Muscle layer of duodenum (tissue), 2 donors: ENCODE measurements at regions not wholly inside any gene's neighbourhood (a gene's known extent, or its start where the extent isn't known, plus 50 kb on each side); places are given as distances from the start of the nearest gene placed in this dataset.
"Not testable (repeated sequence)": the region's sequence is repeated elsewhere in the genome, so short reads cannot be mapped to it uniquely, and the experiment has no call there.

ENCODE experiments used
- H3K27ac ChIP-seq: one replicate; pipeline ENCODE4 v1.7.0; 2013; ENCODE audit warnings: mild to moderate bottlenecking, low read length
- H3K27me3 ChIP-seq: one replicate; pipeline ENCODE4 v1.7.0; 2013; ENCODE audit warnings: low read depth, mild to moderate bottlenecking, control low read depth, low read length
- H3K36me3 ChIP-seq, 2 donors: one replicate each; pipeline ENCODE4 v1.7.0; 2013; ENCODE audit warnings: low read length in 2 of 2, control low read depth in 1 of 2, mild to moderate bottlenecking in 1 of 2; ENCODE audit not compliant: insufficient read depth in 2 of 2, control insufficient read depth in 1 of 2
- H3K4me1 ChIP-seq, 2 donors: one replicate each; pipeline ENCODE4 v1.7.0; 2013; ENCODE audit warnings: low read length in 2 of 2, mild to moderate bottlenecking in 2 of 2, control low read depth in 1 of 2, moderate library complexity in 1 of 2; ENCODE audit not compliant: insufficient read depth in 2 of 2, control insufficient read depth in 1 of 2
- H3K4me3 ChIP-seq, 2 donors: one replicate each; pipeline ENCODE4 v1.7.0; 2013; ENCODE audit warnings: low read length in 2 of 2, low read depth in 1 of 2, mild to moderate bottlenecking in 1 of 2
- H3K9me3 ChIP-seq, 2 donors: one replicate each; pipeline ENCODE4 v1.7.0; 2013; ENCODE audit warnings: low read length in 2 of 2, control low read depth in 1 of 2, mild to moderate bottlenecking in 1 of 2; ENCODE audit not compliant: control insufficient read depth in 1 of 2
- donor health status: healthy.

GRCh38 chr5:7117961-7118360 lies 278.0 kb upstream of the ADCY2 start:
- H3K9me3 ChIP-seq: peaks cover 0 to 12% of the 10 kb centered on the region in 2 donors
- H3K36me3 ChIP-seq: no peaks in the 10 kb centered on the region
- no peak overlapping the region for H3K27ac ChIP-seq
- H3K4me1 ChIP-seq: no peaks in the 10 kb centered on the region
- no peaks in the 10 kb centered on the region for H3K27me3 ChIP-seq
- no peak overlapping the region for H3K4me3 ChIP-seq

DNA sequence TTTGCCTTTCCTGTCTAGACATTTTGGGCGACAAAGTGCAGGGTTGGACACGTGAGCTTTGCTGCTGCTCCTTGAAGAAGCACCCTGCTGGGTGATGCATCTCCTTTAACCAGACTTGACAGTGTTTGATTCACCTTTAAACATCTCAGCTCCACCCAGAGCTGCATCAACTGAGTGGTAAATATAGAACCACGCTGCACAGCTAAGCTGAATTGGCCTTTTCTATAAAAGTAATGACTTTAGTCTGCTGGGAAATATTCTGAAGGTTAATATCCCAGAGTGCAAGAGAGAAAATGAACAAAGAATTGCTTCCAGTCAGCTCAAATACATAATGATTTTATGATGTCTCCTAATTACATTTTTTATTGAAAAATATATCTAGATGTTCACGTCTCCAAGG lies 264.3 kb upstream of the ADCY2 start:
- Histone ChIP-seq H3K9me3 (no peaks in the 10 kb centered on the region), H3K36me3 (no peaks in the 10 kb centered on the region), H3K4me3 (no peak overlapping the region), H3K27me3 (no peaks in the 10 kb centered on the region), H3K27ac (no peak overlapping the region), H3K4me1 (no peaks in the 10 kb centered on the region)

GRCh38 chr5:7146886-7147285 lies 249.1 kb upstream of the ADCY2 start:
- H3K4me3 ChIP-seq: no peak overlapping the region
- no peaks in the 10 kb centered on the region for H3K27me3 ChIP-seq
- no peaks in the 10 kb centered on the region for H3K4me1 ChIP-seq
- H3K36me3 ChIP-seq: no peaks in the 10 kb centered on the region
- H3K9me3 ChIP-seq: no peaks in the 10 kb centered on the region
- H3K27ac ChIP-seq: no peak overlapping the region

DNA sequence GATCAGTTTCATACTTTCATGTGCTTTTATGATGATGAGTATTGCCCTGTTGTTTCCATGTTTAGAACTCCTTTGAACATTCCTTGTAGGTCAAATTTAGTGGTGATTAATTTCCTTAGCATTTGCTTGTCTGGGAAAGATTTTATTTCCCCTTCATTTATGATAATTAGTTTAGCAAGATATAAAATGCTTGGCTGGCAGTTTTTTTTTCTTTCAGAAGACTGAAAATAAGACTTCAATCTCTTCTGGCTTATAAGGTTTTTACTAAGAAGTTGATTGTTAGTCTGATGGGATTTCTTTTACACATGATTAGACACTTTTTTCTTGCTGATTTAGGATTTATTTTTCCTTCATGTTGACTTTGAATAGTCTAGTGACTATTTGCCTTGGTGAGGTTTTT lies 238.9 kb upstream of the ADCY2 start:
- H3K27me3 ChIP-seq: no peaks in the 10 kb centered on the region
- H3K36me3 ChIP-seq: no peaks in the 10 kb centered on the region
- no peak overlapping the region for H3K4me3 ChIP-seq
- H3K4me1 ChIP-seq: no peaks in the 10 kb centered on the region
- peaks cover 0 to 24% of the 10 kb centered on the region in 2 donors for H3K9me3 ChIP-seq
- H3K27ac ChIP-seq: no peak overlapping the region

GRCh38 chr5:7169240-7169878 lies 226.6 kb upstream of the ADCY2 start:
- H3K9me3 ChIP-seq: peaks cover 0 to 4% of the 10 kb centered on the region in 2 donors
- no peaks in the 10 kb centered on the region for H3K27me3 ChIP-seq
- H3K4me1 ChIP-seq: no peaks in the 10 kb centered on the region
- H3K27ac ChIP-seq: no peak overlapping the region
- no peaks in the 10 kb centered on the region for H3K36me3 ChIP-seq
- H3K4me3 ChIP-seq: no peak overlapping the region

DNA sequence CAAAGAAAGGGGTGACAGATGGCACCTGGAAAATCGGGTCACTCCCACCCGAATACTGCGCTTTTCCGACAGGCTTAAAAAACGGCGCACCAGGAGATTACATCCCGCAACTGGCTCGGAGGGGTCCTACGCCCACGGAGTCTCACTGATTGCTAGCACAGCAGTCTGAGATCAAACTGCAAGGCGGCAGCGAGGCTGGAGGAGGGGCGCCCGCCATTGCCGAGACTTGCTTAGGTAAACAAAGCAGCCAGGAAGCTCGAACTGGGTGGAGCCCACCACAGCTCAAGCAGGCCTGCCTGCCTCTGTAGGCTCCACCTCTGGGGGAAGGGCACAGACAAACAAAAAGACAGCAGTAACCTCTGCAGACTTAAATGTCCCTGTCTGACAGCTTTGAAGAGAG lies 225.2 kb upstream of the ADCY2 start:
- H3K4me3 ChIP-seq, H3K27ac ChIP-seq, H3K9me3 ChIP-seq, H3K36me3 ChIP-seq, H3K4me1 ChIP-seq, H3K27me3 ChIP-seq: not testable (repeated sequence)

DNA sequence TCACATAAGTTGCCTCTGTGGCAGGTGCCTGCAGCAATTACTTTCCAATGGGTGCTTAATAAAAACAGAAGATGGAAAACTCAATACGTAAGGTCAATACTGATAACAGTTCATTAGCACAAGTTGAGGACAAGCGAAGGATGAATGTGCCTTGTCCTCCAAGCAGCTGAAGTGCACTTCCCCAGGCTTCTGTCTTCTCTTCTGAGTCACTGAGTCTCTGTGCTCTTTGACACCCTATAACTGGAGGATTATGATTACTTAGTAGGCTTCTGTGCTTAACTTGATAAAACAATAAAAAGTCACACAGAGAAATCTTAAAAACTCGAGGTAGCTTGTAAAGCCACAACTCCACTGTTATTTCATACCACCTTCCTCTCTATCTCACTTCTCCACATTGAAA lies 216.6 kb upstream of the ADCY2 start:
- Histone ChIP-seq H3K9me3 (no peaks in the 10 kb centered on the region), H3K27ac (no peak overlapping the region), H3K27me3 (no peaks in the 10 kb centered on the region), H3K4me3 (no peak overlapping the region), H3K36me3 (no peaks in the 10 kb centered on the region), H3K4me1 (no peaks in the 10 kb centered on the region)

- Histone ChIP-seq H3K9me3 (no peaks in the 10 kb centered on the region), H3K27me3 (no peaks in the 10 kb centered on the region), H3K4me1 (no peaks in the 10 kb centered on the region), H3K27ac (no peak overlapping the region), H3K4me3 (no peak overlapping the region), H3K36me3 (no peaks in the 10 kb centered on the region)
Observed at GRCh38 chr5:7181841-7182240, 214.1 kb upstream of the ADCY2 start.

DNA sequence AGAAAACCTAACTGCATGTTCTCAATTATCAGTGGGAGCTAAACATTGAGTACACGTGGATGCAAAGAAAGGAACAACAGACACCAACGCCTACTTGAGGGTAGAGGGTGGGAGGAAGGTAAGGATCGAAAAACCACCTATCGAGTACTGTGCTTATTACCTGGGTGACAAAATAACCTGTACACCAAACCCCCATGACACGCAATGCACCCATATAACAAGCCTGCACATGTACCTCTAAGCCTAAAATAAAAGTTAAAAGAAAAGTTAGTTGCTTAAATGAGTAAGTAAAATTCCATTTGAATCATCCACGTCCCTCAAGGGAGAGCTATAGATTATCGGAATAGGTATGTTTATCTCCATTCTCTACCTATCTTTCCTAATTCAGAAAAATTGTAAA lies 210.2 kb upstream of the ADCY2 start:
- H3K27me3 ChIP-seq: no peaks in the 10 kb centered on the region
- H3K4me3 ChIP-seq: no peak overlapping the region
- no peaks in the 10 kb centered on the region for H3K4me1 ChIP-seq
- no peaks in the 10 kb centered on the region for H3K9me3 ChIP-seq
- H3K27ac ChIP-seq: no peak overlapping the region
- H3K36me3 ChIP-seq: no peaks in the 10 kb centered on the region

DNA sequence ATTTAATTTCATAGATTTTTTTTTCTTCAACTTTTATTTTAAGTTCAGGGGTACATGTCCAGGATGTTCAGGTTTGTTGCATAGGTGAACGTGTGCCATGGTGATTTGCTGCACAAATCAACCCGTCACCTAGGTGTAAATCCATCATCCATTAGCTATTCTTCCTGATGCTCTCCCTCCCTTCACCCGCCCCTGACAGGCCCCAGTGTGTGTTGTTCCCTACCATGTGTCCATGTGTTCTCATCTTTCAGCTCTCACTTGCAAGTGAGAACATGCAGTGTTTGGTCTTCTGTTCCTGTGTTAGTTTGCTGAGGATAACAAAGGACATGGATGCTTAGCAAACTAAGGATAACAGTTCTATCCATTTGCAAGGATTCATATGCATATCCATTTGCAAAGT lies 209.1 kb upstream of the ADCY2 start:
- H3K36me3 ChIP-seq: no peaks in the 10 kb centered on the region
- H3K27me3 ChIP-seq: no peaks in the 10 kb centered on the region
- H3K4me1 ChIP-seq: no peaks in the 10 kb centered on the region
- H3K9me3 ChIP-seq: no peaks in the 10 kb centered on the region
- H3K27ac ChIP-seq: no peak overlapping the region
- no peak overlapping the region for H3K4me3 ChIP-seq

DNA sequence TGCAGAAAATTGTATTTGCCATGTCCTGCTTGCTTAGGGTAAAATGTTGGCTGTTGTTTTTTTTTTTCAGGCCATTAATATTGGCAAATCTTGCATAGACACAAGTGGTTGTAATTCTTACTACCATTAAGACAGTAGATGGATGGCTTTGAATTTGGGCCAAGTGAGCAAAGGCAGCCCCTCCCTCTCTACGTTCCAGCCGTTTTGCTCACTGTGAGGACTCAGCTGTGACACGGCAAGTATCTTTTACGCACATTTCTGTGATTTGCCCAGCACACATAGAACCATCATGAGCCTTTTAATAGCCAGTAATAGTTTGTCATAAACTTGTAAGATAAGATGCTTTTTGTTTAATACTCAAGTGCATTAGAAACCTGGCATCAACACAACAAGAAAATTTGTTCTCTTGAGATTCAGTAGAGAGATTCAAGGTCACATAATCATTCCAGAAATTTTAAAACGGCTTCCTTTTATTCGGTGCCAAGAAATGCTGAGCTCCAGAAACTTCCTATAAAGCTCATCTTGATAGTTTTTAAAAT lies 205.2 kb upstream of the ADCY2 start:
- no peak overlapping the region for H3K27ac ChIP-seq
- H3K4me1 ChIP-seq: no peaks in the 10 kb centered on the region
- H3K4me3 ChIP-seq: no peak overlapping the region
- no peaks in the 10 kb centered on the region for H3K27me3 ChIP-seq
- no peaks in the 10 kb centered on the region for H3K36me3 ChIP-seq
- no peaks in the 10 kb centered on the region for H3K9me3 ChIP-seq

DNA sequence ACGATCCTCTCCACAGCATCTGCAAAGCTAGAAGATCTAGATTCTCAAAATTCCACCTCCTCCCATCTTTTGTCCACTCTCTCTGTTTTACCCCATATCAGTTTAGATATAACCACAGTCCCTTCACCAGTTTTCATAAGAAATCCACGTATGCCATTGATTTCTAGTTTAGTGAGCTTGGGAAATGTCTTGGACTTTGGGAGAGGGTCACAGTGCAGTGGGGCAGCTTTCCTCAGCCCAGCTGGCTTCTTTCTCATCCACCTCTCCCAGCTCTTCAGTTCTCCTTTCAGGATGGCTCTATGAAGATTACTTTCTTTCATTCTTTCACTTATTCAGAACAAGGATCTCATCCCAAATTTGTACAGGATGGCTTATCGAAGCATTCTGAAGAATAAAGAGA lies 203.9 kb upstream of the ADCY2 start:
- no peaks in the 10 kb centered on the region for H3K9me3 ChIP-seq
- no peaks in the 10 kb centered on the region for H3K4me1 ChIP-seq
- H3K4me3 ChIP-seq: no peak overlapping the region
- no peak overlapping the region for H3K27ac ChIP-seq
- no peaks in the 10 kb centered on the region for H3K27me3 ChIP-seq
- H3K36me3 ChIP-seq: no peaks in the 10 kb centered on the region
